Right lobe of liver (tissue), 6 donors: ENCODE measurements at regions not wholly inside any gene's neighbourhood (a gene's known extent, or its start where the extent isn't known, plus 50 kb on each side); places are given as distances from the start of the nearest gene placed in this dataset.

Experiments used
- ATAC-seq, 4 donors: fragments of 200-7000 bp; cut with Tn5 transposase; one replicate each; pipeline ENCODE4 v1.9.1; 2020; ENCODE audit warnings: mild to moderate bottlenecking in 4 of 4, moderate library complexity in 4 of 4
- DNase-seq, 3 donors: peaks; one replicate each; pipeline ENCODE4 v3.0.0-alpha.2; 2020
- H3K27ac ChIP-seq, 3 donors: fragments of 200-600 bp; one replicate each; pipeline ENCODE4 v1.8.0; 2022
- H3K27me3 ChIP-seq, 2 donors: fragments of 200-600 bp; one replicate each; pipeline ENCODE4 v1.8.0; 2022
- H3K36me3 ChIP-seq, 4 donors: fragments of 200-600 bp; sonication (generic) in 1 of 4; one replicate each; pipeline versions ENCODE4 v1.5.1 to v1.8.0; 2017 to 2022; ENCODE audit warnings: control low read depth in 1 of 4
- H3K4me1 ChIP-seq, 4 donors: fragments of 200-600 bp; sonication (generic) in 1 of 4; one replicate each; pipeline versions ENCODE4 v1.5.1 to v1.8.0; 2017 to 2022; ENCODE audit warnings: control low read depth in 1 of 4
- H3K4me3 ChIP-seq, 3 donors: fragments of 200-600 bp; one replicate each; pipeline ENCODE4 v1.8.0; 2022
- H3K9me3 ChIP-seq, 4 donors: fragments of 200-600 bp; sonication (generic) in 1 of 4; one replicate each; pipeline versions ENCODE4 v1.5.1 to v1.8.0; 2017 to 2022; ENCODE audit warnings: control low read depth in 1 of 4
- CTCF ChIP-seq, 4 donors: fragments of 200-600 bp in 3 of 4; fragments of 450-650 bp in 1 of 4; IDR thresholded peaks; one replicate each; pipeline versions ENCODE4 v1.5.1 to v1.8.0; 2016 to 2022; ENCODE audit warnings: antibody characterized with exemption in 4 of 4, mild to moderate bottlenecking in 2 of 4
- POLR2A ChIP-seq: fragments of 450-650 bp; IDR thresholded peaks from one replicate; pipeline ENCODE4 v1.6.1; 2017; ENCODE audit warnings: antibody characterized with exemption, mild to moderate bottlenecking
- WGBS: methylation state at CpG from one replicate; pipeline ENCODE4 v1.1.6; 2018; ENCODE audit warnings: low coverage, low lambda C conversion rate; ENCODE audit not compliant: insufficient coverage; ENCODE audit errors: missing lambda C conversion rate; 5-methylcytosine and 5-hydroxymethylcytosine counted together
- intact Hi-C, 2 donors: fragments of 100-400 bp; cut with DNase I; formaldehyde crosslinking; loops; one replicate each; pipeline versions ENCODE4 v1.11.2 to v1.14.1; 2022
- donor health status: DM: no; HTN: yes; CAD: no.
- donor health status: DM: no; HTN: no; CAD: no.
- donor health status: DM: no; HTN: no; CAD: no.
- donor health status: DM: no; HTN: yes; CAD: no.
- donor health status: DM: no; HTN: yes; CAD: no.

GRCh38 chr18:33987206-33987605 lies 237.5 kb downstream of the NOL4 start:
- TF ChIP-seq CTCF (IDR thresholded peaks at IDR 0.05) (no peak), POLR2A (no peak)
- Histone ChIP-seq H3K4me3 (no peak overlapping the region), H3K27me3 (no peaks in the 10 kb centered on the region), H3K36me3 (no peaks in the 10 kb centered on the region), H3K27ac (no peak overlapping the region), H3K4me1 (no peaks in the 10 kb centered on the region), H3K9me3 (no peaks in the 10 kb centered on the region)
- DNase-seq (no peak), ATAC-seq (no peak)
- intact Hi-C loops: no loop called here
- WGBS: 74% methylated on average over 3 of the region's 3 CpGs

GRCh38 chr18:33983126-33983525 lies 241.6 kb downstream of the NOL4 start:
- ATAC-seq (no peak), DNase-seq (no peak)
- H3K36me3 ChIP-seq: no peaks in the 10 kb centered on the region
- 72% methylated on average over 2 of the region's 2 CpGs for WGBS
- H3K27me3 ChIP-seq: no peaks in the 10 kb centered on the region
- H3K4me1 ChIP-seq: no peaks in the 10 kb centered on the region
- no peak overlapping the region for H3K27ac ChIP-seq
- H3K4me3 ChIP-seq: no peak overlapping the region
- intact Hi-C loops: no loop called here
- TF ChIP-seq CTCF (IDR thresholded peaks at IDR 0.05): no peak
- TF ChIP-seq POLR2A: no peak
- no peaks in the 10 kb centered on the region for H3K9me3 ChIP-seq

- ATAC-seq (no peak), DNase-seq (no peak)
- H3K36me3 ChIP-seq: no peaks in the 10 kb centered on the region
- intact Hi-C loops: no loop called here
- H3K27me3 ChIP-seq: no peaks in the 10 kb centered on the region
- no peaks in the 10 kb centered on the region for H3K9me3 ChIP-seq
- no peaks in the 10 kb centered on the region for H3K4me1 ChIP-seq
- H3K27ac ChIP-seq: no peak overlapping the region
- H3K4me3 ChIP-seq: no peak overlapping the region
- TF ChIP-seq CTCF (IDR thresholded peaks at IDR 0.05): no peak
- no peak for TF ChIP-seq POLR2A
These were observed 264.3 kb downstream of the NOL4 start for GRCh38 chr18:33960417-33960816.

- ATAC-seq (no peak), DNase-seq (no peak)
- no peaks in the 10 kb centered on the region for H3K9me3 ChIP-seq
- WGBS: 68% methylated on average over 2 of the region's 2 CpGs
- H3K27me3 ChIP-seq: no peaks in the 10 kb centered on the region
- H3K4me1 ChIP-seq: no peaks in the 10 kb centered on the region
- intact Hi-C loops: no loop called here
- no peak overlapping the region for H3K4me3 ChIP-seq
- TF ChIP-seq POLR2A: no peak
- no peak for TF ChIP-seq CTCF (IDR thresholded peaks at IDR 0.05)
- H3K27ac ChIP-seq: no peak overlapping the region
- H3K36me3 ChIP-seq: no peaks in the 10 kb centered on the region
These were observed 265.1 kb downstream of the NOL4 start for GRCh38 chr18:33959609-33960008.

GRCh38 chr18:33957707-33958106 lies 267.0 kb downstream of the NOL4 start:
- no peak overlapping the region for H3K4me3 ChIP-seq
- H3K4me1 ChIP-seq: no peaks in the 10 kb centered on the region
- H3K27me3 ChIP-seq: no peaks in the 10 kb centered on the region
- DNase-seq (no peak), ATAC-seq (no peak)
- H3K36me3 ChIP-seq: no peaks in the 10 kb centered on the region
- intact Hi-C loops: no loop called here
- WGBS: 86% methylated on average over 5 of the region's 5 CpGs
- H3K9me3 ChIP-seq: no peaks in the 10 kb centered on the region
- H3K27ac ChIP-seq: no peak overlapping the region
- TF ChIP-seq POLR2A (no peak), CTCF (IDR thresholded peaks at IDR 0.05) (no peak)
